OCI-LY1 (cell line): ENCODE measurements at regions not wholly inside any gene's neighbourhood (a gene's known extent, or its start where the extent isn't known, plus 50 kb on each side); places are given as distances from the start of the nearest gene placed in this dataset.

Experiments
- H2AFZ ChIP-seq: fragments of 200-600 bp; sonication (generic), shearing (Covaris generic); 2 replicates; pipeline ENCODE4 v1.6.0; 2014; ENCODE audit warnings: antibody characterized with exemption, mild to moderate bottlenecking, low read length
- H3F3A ChIP-seq: fragments of 200-600 bp; sonication (generic), shearing (Covaris generic); 2 replicates; pipeline ENCODE4 v1.6.0; 2014; ENCODE audit warnings: mild to moderate bottlenecking, antibody characterized with exemption, low read length, moderate library complexity; ENCODE audit not compliant: insufficient read depth
- H3K27ac ChIP-seq: fragments of 200-600 bp; sonication (generic); 2 replicates; pipeline ENCODE4 v1.5.1; 2014; ENCODE audit warnings: low read length, mixed run types, mild to moderate bottlenecking, low read depth; ENCODE audit not compliant: poor library complexity, severe bottlenecking
- H3K27me3 ChIP-seq: fragments of 200-600 bp; sonication (generic); 2 replicates; pipeline ENCODE4 v1.6.0; 2014; ENCODE audit warnings: antibody characterized with exemption, mild to moderate bottlenecking, low read length, moderate library complexity; ENCODE audit not compliant: insufficient read depth
- H3K36me3 ChIP-seq: fragments of 200-600 bp; sonication (generic); 2 replicates; pipeline ENCODE4 v1.6.1; 2014; ENCODE audit warnings: mild to moderate bottlenecking, antibody characterized with exemption, low read length, moderate library complexity, mixed read lengths; ENCODE audit not compliant: insufficient read depth
- H3K4me1 ChIP-seq: fragments of 200-600 bp; sonication (generic); 2 replicates; pipeline ENCODE4 v1.5.1; 2014; ENCODE audit warnings: mild to moderate bottlenecking, low read length, moderate library complexity; ENCODE audit not compliant: insufficient read depth, severe bottlenecking
- H3K4me2 ChIP-seq: fragments of 200-600 bp; sonication (generic), shearing (Covaris generic); 2 replicates; pipeline ENCODE4 v1.6.1; 2014; ENCODE audit warnings: low read length
- H3K4me3 ChIP-seq: fragments of 200-600 bp; sonication (generic); 2 replicates; pipeline ENCODE4 v1.5.1; 2014; ENCODE audit warnings: low read length, low read depth, mild to moderate bottlenecking, mixed read lengths; ENCODE audit not compliant: poor library complexity, severe bottlenecking
- H3K79me2 ChIP-seq: fragments of 200-600 bp; shearing (Covaris generic); 2 replicates; pipeline ENCODE4 v1.6.1; 2016; ENCODE audit warnings: mixed run types, low read length, mixed read lengths; ENCODE audit not compliant: insufficient read depth
- H3K9ac ChIP-seq: fragments of 200-600 bp; sonication (generic), shearing (Covaris generic); 2 replicates; pipeline ENCODE4 v1.6.1; 2014; ENCODE audit warnings: mild to moderate bottlenecking, low read length, mixed read lengths
- H3K9me2 ChIP-seq: fragments of 200-600 bp; sonication (generic), shearing (Covaris generic); 2 replicates; pipeline ENCODE4 v1.6.1; 2014; ENCODE audit warnings: low read depth, mild to moderate bottlenecking, low read length, mixed read lengths
- H3K9me3 ChIP-seq: fragments of 200-600 bp; shearing (Covaris generic); 2 replicates; pipeline ENCODE4 v1.6.1; 2014; ENCODE audit warnings: low read length, mixed read lengths
- H4K20me1 ChIP-seq: fragments of 200-600 bp; sonication (generic), shearing (Covaris generic); 2 replicates; pipeline ENCODE4 v1.6.0; 2016; ENCODE audit warnings: mild to moderate bottlenecking, low read length; ENCODE audit not compliant: insufficient read depth
- EZH2 ChIP-seq: fragments of 200-600 bp; sonication (generic), shearing (Covaris generic); IDR thresholded peaks from 2 replicates; pipeline ENCODE4 v1.8.0; 2017; ENCODE audit warnings: borderline replicate concordance, mixed run types, mild to moderate bottlenecking, antibody characterized with exemption, low read length, moderate library complexity, mixed read lengths
- TF ChIP-seq, protein P1 (sequence below): fragments of 200-600 bp; sonication (generic), shearing (Covaris generic); IDR thresholded peaks from 2 replicates; pipeline ENCODE4 v1.5.1; 2017; ENCODE audit warnings: mild to moderate bottlenecking, antibody characterized with exemption, low read length, moderate library complexity, mixed read lengths

DNA sequence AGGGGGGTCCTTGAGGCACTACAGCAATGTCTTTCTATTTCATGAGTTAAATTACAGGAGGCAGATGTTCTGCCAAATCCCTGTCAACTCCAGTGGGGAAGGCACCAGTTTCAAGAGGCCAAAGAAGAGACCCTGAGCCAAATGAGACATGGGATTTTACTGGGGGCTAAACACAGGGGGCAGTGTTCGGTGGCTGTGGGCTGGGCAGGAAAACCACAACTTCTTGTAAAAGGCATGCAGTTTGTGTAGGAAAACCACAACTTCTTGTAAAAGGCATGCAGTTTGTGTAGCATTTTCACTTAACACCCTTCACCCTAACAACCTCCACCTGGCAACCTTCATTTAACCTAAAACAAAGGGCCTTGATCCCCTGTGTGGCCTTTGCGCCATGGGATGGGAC, 61.0 kb downstream of the POLR2M start:
- Histone ChIP-seq H4K20me1 (no peaks in the 10 kb centered on the region), H3K79me2 (no peaks in the 10 kb centered on the region), H3K27ac (no peak overlapping the region), H3K36me3 (no peaks in the 10 kb centered on the region), H3K9me2 (no peaks in the 10 kb centered on the region), H2AFZ (no peak overlapping the region), H3F3A (no peaks in the 10 kb centered on the region), H3K9me3 (no peaks in the 10 kb centered on the region), H3K9ac (no peak overlapping the region), H3K4me2 (no peak overlapping the region), H3K4me1 (no peaks in the 10 kb centered on the region), H3K27me3 (0 out of 2 replicates have a peak, but pooled peaks cover 5% of the 10 kb centered on the region), H3K4me3 (no peak overlapping the region)
- TF ChIP-seq, protein P1, sequence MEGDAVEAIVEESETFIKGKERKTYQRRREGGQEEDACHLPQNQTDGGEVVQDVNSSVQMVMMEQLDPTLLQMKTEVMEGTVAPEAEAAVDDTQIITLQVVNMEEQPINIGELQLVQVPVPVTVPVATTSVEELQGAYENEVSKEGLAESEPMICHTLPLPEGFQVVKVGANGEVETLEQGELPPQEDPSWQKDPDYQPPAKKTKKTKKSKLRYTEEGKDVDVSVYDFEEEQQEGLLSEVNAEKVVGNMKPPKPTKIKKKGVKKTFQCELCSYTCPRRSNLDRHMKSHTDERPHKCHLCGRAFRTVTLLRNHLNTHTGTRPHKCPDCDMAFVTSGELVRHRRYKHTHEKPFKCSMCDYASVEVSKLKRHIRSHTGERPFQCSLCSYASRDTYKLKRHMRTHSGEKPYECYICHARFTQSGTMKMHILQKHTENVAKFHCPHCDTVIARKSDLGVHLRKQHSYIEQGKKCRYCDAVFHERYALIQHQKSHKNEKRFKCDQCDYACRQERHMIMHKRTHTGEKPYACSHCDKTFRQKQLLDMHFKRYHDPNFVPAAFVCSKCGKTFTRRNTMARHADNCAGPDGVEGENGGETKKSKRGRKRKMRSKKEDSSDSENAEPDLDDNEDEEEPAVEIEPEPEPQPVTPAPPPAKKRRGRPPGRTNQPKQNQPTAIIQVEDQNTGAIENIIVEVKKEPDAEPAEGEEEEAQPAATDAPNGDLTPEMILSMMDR = no peak
- TF ChIP-seq EZH2 = no peak

DNA sequence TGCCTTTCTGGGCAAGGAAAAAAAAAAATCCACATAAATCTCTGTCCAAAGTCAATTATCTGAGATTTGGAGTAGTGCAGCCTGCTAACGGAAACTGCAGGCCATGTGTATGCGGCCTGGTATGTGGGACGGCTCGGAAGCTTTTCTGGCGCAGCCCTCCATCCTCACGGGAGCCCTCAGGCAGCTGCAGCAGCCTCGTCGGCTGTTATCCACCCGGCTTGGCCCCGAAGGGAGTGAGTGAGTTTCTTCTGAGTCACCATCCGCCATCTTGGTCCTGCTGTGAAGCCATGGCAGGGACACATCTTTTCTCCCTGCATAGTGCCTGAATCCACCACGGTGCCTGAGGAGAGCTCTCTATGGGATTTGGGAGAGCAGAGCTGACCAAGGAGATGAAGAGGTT, 62.8 kb downstream of the POLR2M start:
- Histone ChIP-seq H3K27me3 (0 out of 2 replicates have a peak, but pooled peaks cover 5% of the 10 kb centered on the region), H3K36me3 (no peaks in the 10 kb centered on the region), H3K9me3 (no peaks in the 10 kb centered on the region), H3K79me2 (no peaks in the 10 kb centered on the region), H3K4me2 (no peak overlapping the region), H3F3A (no peaks in the 10 kb centered on the region), H3K4me1 (no peaks in the 10 kb centered on the region), H3K9me2 (no peaks in the 10 kb centered on the region), H2AFZ (no peak overlapping the region), H3K27ac (no peak overlapping the region), H4K20me1 (no peaks in the 10 kb centered on the region), H3K4me3 (no peak overlapping the region), H3K9ac (no peak overlapping the region)
- TF ChIP-seq, protein P1 = no peak
- no peak for TF ChIP-seq EZH2

DNA sequence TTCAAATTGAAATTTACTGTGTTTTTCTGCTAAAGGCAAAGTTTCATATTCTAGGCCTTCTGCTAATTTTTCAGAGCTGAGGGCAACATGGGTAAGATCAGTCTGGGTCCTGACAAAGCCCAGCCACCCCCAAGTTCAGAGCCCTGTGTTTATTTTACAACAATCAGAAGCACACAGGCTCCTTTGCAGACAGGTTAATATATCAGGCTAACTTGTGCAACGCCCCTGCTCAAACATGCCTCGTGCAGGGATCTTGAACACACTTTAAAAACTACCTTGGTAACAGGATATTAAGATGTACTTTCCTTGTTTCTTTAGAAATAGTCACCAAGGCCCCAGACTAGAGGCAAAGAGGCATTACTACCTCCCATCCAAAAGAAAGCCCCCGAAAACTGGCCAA, 64.0 kb downstream of the POLR2M start:
- no peak for TF ChIP-seq EZH2
- TF ChIP-seq, protein P1 = no peak
- no peak overlapping the region for H3K4me2 ChIP-seq

More for the DNA sequence above, 64.0 kb downstream of the POLR2M start:
- Histone ChIP-seq H3K27me3 (0 out of 2 replicates have a peak, but pooled peaks cover 5% of the 10 kb centered on the region), H3K4me1 (no peaks in the 10 kb centered on the region), H3K4me3 (no peak overlapping the region), H2AFZ (no peak overlapping the region), H3K27ac (no peak overlapping the region), H3K9me2 (no peaks in the 10 kb centered on the region), H3K79me2 (no peaks in the 10 kb centered on the region), H3K9me3 (no peaks in the 10 kb centered on the region), H3K9ac (no peak overlapping the region), H3K36me3 (no peaks in the 10 kb centered on the region), H3F3A (no peaks in the 10 kb centered on the region), H4K20me1 (no peaks in the 10 kb centered on the region)
